Fibroblast of lung (primary cell): ENCODE measurements at regions not wholly inside any gene's neighbourhood (a gene's known extent, or its start where the extent isn't known, plus 50 kb on each side); places are given as distances from the start of the nearest gene placed in this dataset.

Experiments used
- DNase-seq, 2 donors: peaks; one replicate each; pipeline versions ENCODE4 v3.0.0 to v3.0.0-alpha.2; 2010; ENCODE audit warnings: low read depth in 2 of 2
- H2AFZ ChIP-seq: 2 replicates; pipeline ENCODE4 v1.5.1; 2012; ENCODE audit warnings: low read length, control low read depth, inconsistent platforms
- H3K27ac ChIP-seq: 2 replicates; pipeline ENCODE4 v1.5.1; 2011; ENCODE audit warnings: low read length, control low read depth; ENCODE audit not compliant: insufficient read depth
- H3K27me3 ChIP-seq: 2 replicates; pipeline ENCODE4 v1.5.1; 2011; ENCODE audit warnings: mild to moderate bottlenecking, low read length; ENCODE audit not compliant: control insufficient read depth, insufficient read depth
- H3K36me3 ChIP-seq: 2 replicates; pipeline ENCODE4 v1.5.1; 2011; ENCODE audit warnings: low read length; ENCODE audit not compliant: control insufficient read depth, insufficient read depth
- H3K4me1 ChIP-seq: 2 replicates; pipeline ENCODE4 v1.5.1; 2011; ENCODE audit warnings: low read length; ENCODE audit not compliant: control insufficient read depth, insufficient read depth; ENCODE audit errors: extremely low read depth
- H3K4me2 ChIP-seq: 2 replicates; pipeline ENCODE4 v1.5.1; 2011; ENCODE audit warnings: low read length, control low read depth; ENCODE audit not compliant: insufficient read depth; ENCODE audit errors: extremely low read depth
- H3K4me3 ChIP-seq, 4 experiments: fragments of 200-600 bp in 1 of 4; sonication (generic) in 1 of 4; replicated peaks in 1 of 4; 2 replicates each; pipeline ENCODE4 v1.5.1; 2011 to 2016; ENCODE audit warnings: low read length in 4 of 4, low read depth in 3 of 4, mild to moderate bottlenecking in 3 of 4, control low read depth in 2 of 4, inconsistent platforms in 1 of 4, mixed read lengths in 1 of 4; ENCODE audit not compliant: insufficient read depth in 1 of 4; ENCODE audit errors: control extremely low read depth in 1 of 4
- H3K79me2 ChIP-seq: 2 replicates; pipeline ENCODE4 v1.5.1; 2012; ENCODE audit warnings: mild to moderate bottlenecking, low read length, inconsistent platforms; ENCODE audit not compliant: control insufficient read depth, insufficient read depth
- H3K9ac ChIP-seq: 2 replicates; pipeline ENCODE4 v1.5.1; 2011; ENCODE audit warnings: mild to moderate bottlenecking, low read length, control low read depth; ENCODE audit not compliant: insufficient read depth
- H3K9me3 ChIP-seq: 2 replicates; pipeline ENCODE4 v1.5.1; 2012; ENCODE audit warnings: low read depth, low read length; ENCODE audit not compliant: control insufficient read depth, insufficient read depth
- H4K20me1 ChIP-seq: 2 replicates; pipeline ENCODE4 v1.5.1; 2011; ENCODE audit warnings: low read length; ENCODE audit not compliant: control insufficient read depth, insufficient read depth; ENCODE audit errors: extremely low read depth
- EZH2 ChIP-seq: IDR thresholded peaks from 2 replicates; pipeline ENCODE4 v1.5.1; 2012; ENCODE audit warnings: low read length, control low read depth, mild to moderate bottlenecking; ENCODE audit errors: missing control alignments
- TF ChIP-seq, protein P1 (sequence below), 2 donors: IDR thresholded peaks in 1 of 2; conservative IDR thresholded peaks in 1 of 2; 1 replicate in 1 of 2; 2 replicates in 1 of 2; pipeline ENCODE4 v1.5.1; 2011 to 2012; ENCODE audit warnings: low read length in 2 of 2, control low read depth in 1 of 2, inconsistent platforms in 1 of 2, low read depth in 1 of 2, mild to moderate bottlenecking in 1 of 2

DNA sequence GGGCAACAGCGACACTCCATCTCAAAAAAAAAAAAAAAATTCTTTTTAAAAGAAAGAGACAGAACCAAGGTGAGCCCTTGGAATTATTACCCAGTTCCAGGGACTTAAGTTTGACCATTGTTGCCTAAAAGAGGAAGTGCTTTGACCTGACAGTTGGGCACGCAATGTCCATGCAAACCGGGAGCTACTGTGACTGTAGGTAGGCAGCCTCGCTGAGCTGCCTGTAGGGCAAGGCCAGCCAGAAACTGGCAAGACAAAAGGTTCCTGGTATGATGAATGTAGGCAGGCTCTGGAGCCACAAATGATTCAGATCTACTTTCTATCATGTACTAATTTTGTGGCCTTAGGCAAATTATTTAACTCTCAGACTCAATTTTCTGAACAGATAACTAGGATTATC is 334.8 kb upstream of the ZNF462 start:
- Histone ChIP-seq H3K4me2 (no peak overlapping the region), H3K4me3 (no peak overlapping the region), H2AFZ (no peak overlapping the region), H3K27ac (no peak overlapping the region), H3K9me3 (no peaks in the 10 kb centered on the region), H3K9ac (no peak overlapping the region), H3K4me1 (no peaks in the 10 kb centered on the region), H4K20me1 (no peaks in the 10 kb centered on the region), H3K36me3 (no peaks in the 10 kb centered on the region), H3K79me2 (no peaks in the 10 kb centered on the region), H3K27me3 (no peaks in the 10 kb centered on the region)
- TF ChIP-seq, protein P1, sequence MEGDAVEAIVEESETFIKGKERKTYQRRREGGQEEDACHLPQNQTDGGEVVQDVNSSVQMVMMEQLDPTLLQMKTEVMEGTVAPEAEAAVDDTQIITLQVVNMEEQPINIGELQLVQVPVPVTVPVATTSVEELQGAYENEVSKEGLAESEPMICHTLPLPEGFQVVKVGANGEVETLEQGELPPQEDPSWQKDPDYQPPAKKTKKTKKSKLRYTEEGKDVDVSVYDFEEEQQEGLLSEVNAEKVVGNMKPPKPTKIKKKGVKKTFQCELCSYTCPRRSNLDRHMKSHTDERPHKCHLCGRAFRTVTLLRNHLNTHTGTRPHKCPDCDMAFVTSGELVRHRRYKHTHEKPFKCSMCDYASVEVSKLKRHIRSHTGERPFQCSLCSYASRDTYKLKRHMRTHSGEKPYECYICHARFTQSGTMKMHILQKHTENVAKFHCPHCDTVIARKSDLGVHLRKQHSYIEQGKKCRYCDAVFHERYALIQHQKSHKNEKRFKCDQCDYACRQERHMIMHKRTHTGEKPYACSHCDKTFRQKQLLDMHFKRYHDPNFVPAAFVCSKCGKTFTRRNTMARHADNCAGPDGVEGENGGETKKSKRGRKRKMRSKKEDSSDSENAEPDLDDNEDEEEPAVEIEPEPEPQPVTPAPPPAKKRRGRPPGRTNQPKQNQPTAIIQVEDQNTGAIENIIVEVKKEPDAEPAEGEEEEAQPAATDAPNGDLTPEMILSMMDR (conservative IDR thresholded peaks at IDR 0.05 in 1 of 2, IDR thresholded peaks at IDR 0.05 in 1 of 2; ENCODE audit: low read depth in 1 of 2, low read length in 2 of 2) = no peak
- TF ChIP-seq EZH2 = no peak
- DNase-seq = no peak

DNA sequence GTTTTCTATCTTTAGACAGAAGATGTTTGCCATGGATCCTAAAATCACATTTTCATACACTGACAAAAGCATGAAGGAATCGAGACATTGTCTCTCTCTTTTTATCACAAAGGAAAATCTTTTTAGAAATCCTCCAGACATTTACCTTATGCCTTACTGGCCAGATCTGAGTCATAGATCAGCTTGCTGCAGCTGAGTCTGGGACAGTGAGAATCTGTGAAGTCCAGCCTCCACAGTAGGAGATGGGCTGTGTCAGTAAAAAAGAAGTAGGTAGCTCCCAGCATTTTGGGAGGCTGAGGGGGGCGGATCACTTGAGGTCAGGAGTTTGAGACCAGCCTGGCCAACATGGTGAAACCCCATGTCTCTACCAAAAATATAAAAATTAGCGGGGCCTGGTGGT is 333.4 kb upstream of the ZNF462 start:
- H3K4me1 ChIP-seq = no peaks in the 10 kb centered on the region
- no peak overlapping the region for H2AFZ ChIP-seq

DNA sequence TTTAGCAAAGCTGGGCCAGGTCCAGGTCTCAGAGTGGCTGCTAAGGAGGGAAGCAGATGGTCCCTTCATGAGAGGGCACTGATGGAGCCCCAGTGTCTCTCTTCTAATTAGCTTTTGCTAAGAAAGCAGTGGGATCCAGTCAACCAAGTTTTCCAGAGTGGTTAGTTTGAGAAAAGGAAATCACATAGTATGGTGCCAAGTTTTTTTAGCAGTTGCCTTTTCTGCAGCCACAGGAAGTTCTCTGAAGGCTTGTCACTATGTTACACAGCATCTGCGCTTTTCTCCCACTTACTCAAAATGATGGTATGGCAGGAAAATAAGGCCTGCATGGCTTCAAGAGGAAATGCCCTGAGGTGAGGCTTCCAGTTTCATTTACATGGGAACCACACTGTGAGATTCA is 331.5 kb upstream of the ZNF462 start:
- H3K4me2 ChIP-seq = no peak overlapping the region
- H3K27me3 ChIP-seq = no peaks in the 10 kb centered on the region
- no peaks in the 10 kb centered on the region for H3K36me3 ChIP-seq
- no peak for DNase-seq
- no peak overlapping the region for H2AFZ ChIP-seq
- no peaks in the 10 kb centered on the region for H3K9me3 ChIP-seq
- H3K79me2 ChIP-seq = no peaks in the 10 kb centered on the region
- H3K4me3 ChIP-seq = no peak overlapping the region
- no peaks in the 10 kb centered on the region for H4K20me1 ChIP-seq
- no peaks in the 10 kb centered on the region for H3K4me1 ChIP-seq
- no peak overlapping the region for H3K27ac ChIP-seq
- no peak for TF ChIP-seq EZH2
- TF ChIP-seq, protein P1 (conservative IDR thresholded peaks at IDR 0.05 in 1 of 2, IDR thresholded peaks at IDR 0.05 in 1 of 2; ENCODE audit: low read depth in 1 of 2, low read length in 2 of 2) = no peak
- H3K9ac ChIP-seq = no peak overlapping the region

More for the DNA sequence above, 333.4 kb upstream of the ZNF462 start:
- Histone ChIP-seq H3K4me3 (no peak overlapping the region), H3K27me3 (no peaks in the 10 kb centered on the region), H3K27ac (no peak overlapping the region), H4K20me1 (no peaks in the 10 kb centered on the region), H3K9ac (no peak overlapping the region), H3K36me3 (no peaks in the 10 kb centered on the region), H3K79me2 (no peaks in the 10 kb centered on the region), H3K4me2 (no peak overlapping the region), H3K9me3 (no peaks in the 10 kb centered on the region)
- DNase-seq = no peak
- TF ChIP-seq, protein P1 (conservative IDR thresholded peaks at IDR 0.05 in 1 of 2, IDR thresholded peaks at IDR 0.05 in 1 of 2; ENCODE audit: low read depth in 1 of 2, low read length in 2 of 2) = no peak
- TF ChIP-seq EZH2 = no peak
